Breast epithelium (tissue), 3 donors: ENCODE measurements at regions not wholly inside any gene's neighbourhood (a gene's known extent, or its start where the extent isn't known, plus 50 kb on each side); places are given as distances from the start of the nearest gene placed in this dataset.

ENCODE experiments used
- POLR2A ChIP-seq: fragments of 450-650 bp; IDR thresholded peaks from one replicate; pipeline ENCODE4 v1.6.1; 2016; ENCODE audit warnings: antibody characterized with exemption, mild to moderate bottlenecking, moderate library complexity
- POLR2AphosphoS5 ChIP-seq, 3 donors: sonication (generic); formaldehyde crosslinking; IDR thresholded peaks; one replicate each; pipeline ENCODE4 v1.6.1; 2017; ENCODE audit warnings: antibody characterized with exemption in 3 of 3
- TF ChIP-seq, protein P1 (sequence below), 3 donors: fragments of 450-650 bp; IDR thresholded peaks; one replicate each; pipeline ENCODE4 v1.5.1; 2016 to 2017; ENCODE audit warnings: antibody characterized with exemption in 3 of 3, mild to moderate bottlenecking in 3 of 3, moderate library complexity in 3 of 3

- TF ChIP-seq, protein P1, sequence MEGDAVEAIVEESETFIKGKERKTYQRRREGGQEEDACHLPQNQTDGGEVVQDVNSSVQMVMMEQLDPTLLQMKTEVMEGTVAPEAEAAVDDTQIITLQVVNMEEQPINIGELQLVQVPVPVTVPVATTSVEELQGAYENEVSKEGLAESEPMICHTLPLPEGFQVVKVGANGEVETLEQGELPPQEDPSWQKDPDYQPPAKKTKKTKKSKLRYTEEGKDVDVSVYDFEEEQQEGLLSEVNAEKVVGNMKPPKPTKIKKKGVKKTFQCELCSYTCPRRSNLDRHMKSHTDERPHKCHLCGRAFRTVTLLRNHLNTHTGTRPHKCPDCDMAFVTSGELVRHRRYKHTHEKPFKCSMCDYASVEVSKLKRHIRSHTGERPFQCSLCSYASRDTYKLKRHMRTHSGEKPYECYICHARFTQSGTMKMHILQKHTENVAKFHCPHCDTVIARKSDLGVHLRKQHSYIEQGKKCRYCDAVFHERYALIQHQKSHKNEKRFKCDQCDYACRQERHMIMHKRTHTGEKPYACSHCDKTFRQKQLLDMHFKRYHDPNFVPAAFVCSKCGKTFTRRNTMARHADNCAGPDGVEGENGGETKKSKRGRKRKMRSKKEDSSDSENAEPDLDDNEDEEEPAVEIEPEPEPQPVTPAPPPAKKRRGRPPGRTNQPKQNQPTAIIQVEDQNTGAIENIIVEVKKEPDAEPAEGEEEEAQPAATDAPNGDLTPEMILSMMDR (IDR thresholded peaks at IDR 0.05), result no peak
- no peak for TF ChIP-seq POLR2A
- no peak for TF ChIP-seq POLR2AphosphoS5 (IDR thresholded peaks at IDR 0.05)
Observed at GRCh38 chr21:35586305-35586704, 474.0 kb downstream of the SETD4 start.
